OCI-LY7 (cell line): ENCODE measurements at regions not wholly inside any gene's neighbourhood (a gene's known extent, or its start where the extent isn't known, plus 50 kb on each side); places are given as distances from the start of the nearest gene placed in this dataset.

ENCODE experiments used
- CTCF ChIP-seq: fragments of 200-600 bp; sonication (generic); conservative IDR thresholded peaks from 2 replicates; pipeline ENCODE4 v1.5.1; 2014; ENCODE audit warnings: mild to moderate bottlenecking, antibody characterized with exemption, low read length, moderate library complexity, mixed read lengths
- EZH2phosphoT487 ChIP-seq: fragments of 200-600 bp; sonication (generic); IDR thresholded peaks from 2 replicates; pipeline ENCODE4 v1.6.1; 2018; ENCODE audit warnings: low read depth, borderline replicate concordance, mild to moderate bottlenecking, mixed run types, antibody characterized with exemption, low read length, moderate library complexity, mixed read lengths

GRCh38 chrX:6695717-6696116, 160.8 kb upstream of the VCX3A start:
- TF ChIP-seq EZH2phosphoT487 (no peak), CTCF (no peak)
